Lower leg skin (tissue), 3 donors: ENCODE measurements at regions not wholly inside any gene's neighbourhood (a gene's known extent, or its start where the extent isn't known, plus 50 kb on each side); places are given as distances from the start of the nearest gene placed in this dataset.

Experiments used
- POLR2A ChIP-seq, 2 donors: fragments of 450-650 bp; IDR thresholded peaks; one replicate each; pipeline ENCODE4 v1.6.1; 2016 to 2017; ENCODE audit warnings: antibody characterized with exemption in 2 of 2, mild to moderate bottlenecking in 1 of 2, moderate library complexity in 1 of 2
- TF ChIP-seq, protein P1 (sequence below), 3 donors: fragments of 450-650 bp; IDR thresholded peaks; one replicate each; pipeline ENCODE4 v1.5.1; 2016; ENCODE audit warnings: antibody characterized with exemption in 3 of 3, mild to moderate bottlenecking in 3 of 3, moderate library complexity in 2 of 3

DNA sequence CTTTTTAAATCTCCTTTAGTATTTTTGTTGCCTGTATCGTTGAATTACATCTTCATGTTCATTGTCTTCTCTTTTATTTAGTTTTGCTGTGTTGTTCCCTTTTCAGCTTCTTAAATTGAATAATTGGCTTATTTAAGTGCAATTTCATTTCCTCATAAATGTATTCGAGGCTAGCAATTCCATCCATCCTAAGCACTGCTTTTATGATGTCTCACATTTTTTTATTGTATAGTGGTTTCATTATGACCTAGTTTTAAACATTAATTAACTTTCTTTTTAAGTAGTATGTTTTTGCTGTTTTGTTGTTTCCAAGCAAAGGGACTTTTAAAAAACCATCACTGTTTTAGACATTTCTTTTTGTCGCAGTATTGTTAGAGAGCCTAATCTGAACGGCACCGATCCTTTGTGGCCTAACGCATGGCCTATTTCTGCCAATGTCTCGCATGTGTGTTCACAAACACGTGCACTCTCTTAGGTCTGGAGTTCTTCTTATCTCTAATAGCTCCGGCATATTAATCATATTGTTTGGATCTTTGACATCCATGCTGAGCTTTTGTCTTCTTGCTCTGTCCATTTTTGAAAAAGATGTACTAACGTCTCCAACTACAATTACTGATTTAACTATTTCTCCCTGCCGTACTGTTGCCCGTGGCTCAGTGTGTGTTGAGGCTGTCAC is 59.6 kb upstream of the ZNF516 start:
- no peak for TF ChIP-seq POLR2A (IDR thresholded peaks at IDR 0.05)
- TF ChIP-seq, protein P1, sequence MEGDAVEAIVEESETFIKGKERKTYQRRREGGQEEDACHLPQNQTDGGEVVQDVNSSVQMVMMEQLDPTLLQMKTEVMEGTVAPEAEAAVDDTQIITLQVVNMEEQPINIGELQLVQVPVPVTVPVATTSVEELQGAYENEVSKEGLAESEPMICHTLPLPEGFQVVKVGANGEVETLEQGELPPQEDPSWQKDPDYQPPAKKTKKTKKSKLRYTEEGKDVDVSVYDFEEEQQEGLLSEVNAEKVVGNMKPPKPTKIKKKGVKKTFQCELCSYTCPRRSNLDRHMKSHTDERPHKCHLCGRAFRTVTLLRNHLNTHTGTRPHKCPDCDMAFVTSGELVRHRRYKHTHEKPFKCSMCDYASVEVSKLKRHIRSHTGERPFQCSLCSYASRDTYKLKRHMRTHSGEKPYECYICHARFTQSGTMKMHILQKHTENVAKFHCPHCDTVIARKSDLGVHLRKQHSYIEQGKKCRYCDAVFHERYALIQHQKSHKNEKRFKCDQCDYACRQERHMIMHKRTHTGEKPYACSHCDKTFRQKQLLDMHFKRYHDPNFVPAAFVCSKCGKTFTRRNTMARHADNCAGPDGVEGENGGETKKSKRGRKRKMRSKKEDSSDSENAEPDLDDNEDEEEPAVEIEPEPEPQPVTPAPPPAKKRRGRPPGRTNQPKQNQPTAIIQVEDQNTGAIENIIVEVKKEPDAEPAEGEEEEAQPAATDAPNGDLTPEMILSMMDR (IDR thresholded peaks at IDR 0.05) = no peak
